ENCODE measurements at regions not wholly inside any gene's neighbourhood (a gene's known extent, or its start where the extent isn't known, plus 50 kb on each side); places are given as distances from the start of the nearest gene placed in this dataset.
"Not testable (repeated sequence)": the region's sequence is repeated elsewhere in the genome, so short reads cannot be mapped to it uniquely, and the experiment has no call there.

- DNase-seq, result no peak
Measured at GRCh38 chr10:3969876-3970666, 185.1 kb upstream of the KLF6 start.

DNA sequence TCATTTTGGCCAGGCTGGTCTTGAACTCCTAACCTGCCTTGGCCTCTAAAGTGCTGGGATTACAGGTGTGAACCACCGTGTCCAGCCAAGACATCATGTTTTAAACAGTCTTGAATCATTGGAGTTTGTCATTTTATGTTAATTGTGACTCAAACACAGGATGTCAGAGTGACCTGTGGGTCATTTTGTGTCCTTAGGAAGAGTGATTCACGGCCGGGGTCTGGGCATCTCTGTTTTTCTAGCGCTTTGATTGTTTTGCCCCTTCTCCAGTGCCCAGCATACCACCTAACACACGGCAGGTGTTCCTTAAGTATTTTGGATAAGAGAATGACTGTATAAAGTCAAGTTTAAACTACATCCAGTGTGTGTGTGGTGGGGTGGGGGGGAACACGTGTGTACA, 183.7 kb upstream of the KLF6 start:
- DNase-seq, result no peak

- no peak for DNase-seq
Measured at GRCh38 chr10:3964516-3964915, 179.5 kb upstream of the KLF6 start.

GRCh38 chr10:3963191-3963673, 178.2 kb upstream of the KLF6 start:
- DNase-seq, result no peak

GRCh38 chr10:3961082-3961481, 176.1 kb upstream of the KLF6 start:
- DNase-seq, result no peak

DNA sequence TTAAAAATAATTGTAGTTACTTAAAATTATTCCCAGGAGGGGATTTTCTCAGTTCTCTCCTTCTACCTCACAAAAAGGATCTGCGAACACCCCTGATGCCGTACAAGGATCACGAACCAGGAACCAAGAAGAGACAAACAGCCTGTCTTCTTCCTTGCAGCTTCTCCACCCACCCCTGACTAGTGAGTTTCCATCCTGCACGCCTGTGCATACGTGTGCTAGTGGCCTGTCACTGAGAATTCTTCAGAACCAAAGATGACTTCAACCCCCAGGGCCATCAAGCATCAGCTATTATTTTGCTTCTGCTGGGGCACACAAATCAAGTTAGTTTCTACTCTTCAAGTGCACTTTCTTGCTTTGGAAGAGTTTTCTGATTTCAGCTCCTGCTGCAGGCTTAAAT, 175.5 kb upstream of the KLF6 start:
- no peak for DNase-seq

GRCh38 chr10:3959370-3960325, 174.6 kb upstream of the KLF6 start:
- DNase-seq, result no peak

DNA sequence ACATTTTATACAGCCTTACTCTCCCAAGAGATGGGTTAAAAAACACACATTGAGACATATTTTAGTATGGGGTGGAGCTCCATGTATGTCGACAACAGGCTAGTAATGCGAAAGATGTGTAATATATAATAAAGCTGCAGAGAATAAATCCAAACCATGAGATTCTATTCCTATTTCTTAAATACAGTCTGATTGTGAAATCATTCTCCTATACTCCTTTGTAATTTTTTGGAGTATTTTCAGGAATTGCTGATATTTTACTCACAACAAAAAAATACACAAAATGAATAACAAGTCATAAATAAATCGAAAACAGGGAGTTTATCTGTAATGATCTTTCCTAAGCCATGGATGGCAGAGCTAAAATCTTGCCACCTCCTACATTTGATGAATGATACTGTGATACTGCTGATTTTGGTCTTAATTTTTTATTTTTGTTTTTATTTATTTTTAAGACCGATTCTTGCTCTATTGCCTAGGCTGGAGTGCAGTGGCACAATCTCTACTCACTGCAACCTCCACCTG, 173.5 kb upstream of the KLF6 start:
- no peak for DNase-seq

DNA sequence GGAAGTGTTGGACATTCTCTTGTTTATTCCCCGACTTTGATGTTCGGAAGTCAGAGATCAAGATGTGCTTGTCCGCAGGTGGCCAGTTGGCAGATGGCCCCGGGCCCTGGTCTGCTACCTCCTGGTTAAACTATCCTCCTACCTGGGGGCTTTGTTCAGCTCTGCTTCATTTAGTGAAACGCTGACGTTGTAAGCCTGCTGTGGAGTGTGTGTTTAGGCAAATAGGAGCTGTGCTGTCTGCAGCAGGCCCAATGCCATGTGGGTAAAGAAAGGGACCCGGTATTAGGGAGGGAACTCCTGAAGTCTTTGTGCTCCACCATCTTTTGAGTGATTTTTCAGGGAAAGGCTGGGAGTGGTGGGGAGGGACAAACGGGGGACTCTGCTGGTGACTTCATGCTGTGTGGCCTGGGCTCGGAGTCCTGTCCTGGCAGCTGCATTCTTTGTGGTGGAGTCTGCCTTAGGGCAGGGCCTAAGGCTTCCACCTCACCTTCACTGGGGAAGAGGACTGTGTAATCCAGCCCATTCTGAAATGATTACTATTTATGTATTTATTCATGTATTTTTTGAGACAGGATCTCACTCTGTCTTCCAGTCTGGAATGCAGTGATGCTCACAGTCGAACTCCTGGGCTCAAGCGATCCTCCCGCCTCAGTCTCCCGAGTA, 171.1 kb upstream of the KLF6 start:
- DNase-seq, result no peak

- no peak for DNase-seq
Measured at GRCh38 chr10:3955493-3955892, 170.5 kb upstream of the KLF6 start.

DNA sequence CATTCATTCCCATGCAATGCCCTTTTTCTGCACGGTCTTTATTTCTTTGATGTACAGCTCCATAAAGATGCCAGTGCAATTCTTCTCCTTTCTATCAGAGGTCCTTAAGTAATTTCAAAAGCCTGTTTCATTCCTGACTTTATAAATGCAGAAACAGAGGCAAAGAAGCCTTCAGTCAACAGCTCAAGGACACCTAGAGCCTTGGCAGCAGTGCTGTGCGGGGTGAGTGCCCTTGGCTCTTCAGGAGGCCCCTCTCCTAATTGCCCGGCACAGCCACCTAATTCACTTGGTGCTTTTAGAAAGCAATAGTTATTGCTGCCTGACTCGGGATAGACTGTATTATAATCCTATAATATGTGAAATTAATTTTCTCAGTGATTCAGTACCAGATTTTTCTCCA, 169.6 kb upstream of the KLF6 start:
- DNase-seq, result no peak

- DNase-seq, result not testable (repeated sequence)
Measured at GRCh38 chr10:3954007-3954406, 169.0 kb upstream of the KLF6 start.

DNA sequence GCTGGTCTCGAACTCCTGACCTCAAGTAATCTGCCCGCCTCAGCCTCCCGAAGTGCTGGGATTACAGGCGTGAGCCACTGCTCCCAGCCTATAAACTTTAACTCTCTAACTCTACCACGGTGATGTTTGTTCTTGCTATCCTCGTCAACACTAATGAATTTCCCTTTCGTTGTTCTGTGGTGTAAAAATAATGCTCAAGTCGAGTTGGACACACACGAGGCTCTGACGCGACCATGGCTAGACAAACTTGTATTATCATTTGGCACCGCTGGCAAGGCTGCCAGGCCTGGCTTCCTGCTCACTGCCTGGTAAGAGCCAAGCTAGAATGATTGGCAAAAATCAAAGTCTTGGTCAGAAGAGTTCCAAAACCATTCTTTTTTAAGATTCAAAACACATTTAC, 167.0 kb upstream of the KLF6 start:
- no peak for DNase-seq

- DNase-seq, result no peak
Measured at GRCh38 chr10:3950676-3951275, 165.8 kb upstream of the KLF6 start.

GRCh38 chr10:3949711-3950110, 164.7 kb upstream of the KLF6 start:
- no peak for DNase-seq

DNA sequence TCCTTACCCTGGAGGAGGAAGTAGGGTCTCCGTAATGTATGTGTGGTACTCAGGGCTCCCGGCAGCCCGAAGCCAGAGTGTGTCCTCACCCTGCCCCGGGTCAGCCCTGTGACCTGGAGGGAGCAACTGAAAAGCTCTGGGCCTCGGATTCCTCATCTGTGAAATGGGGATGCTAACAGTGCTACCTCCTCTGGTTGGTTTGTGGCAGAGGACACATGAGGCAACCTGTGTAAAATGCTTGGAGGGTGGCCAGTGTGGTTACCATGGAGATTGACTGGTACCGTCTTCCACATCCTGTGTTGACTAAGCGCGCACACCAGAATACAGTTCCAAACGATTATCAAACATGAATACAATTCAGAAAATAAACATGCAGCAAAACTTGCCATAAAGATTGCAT, 163.8 kb upstream of the KLF6 start:
- DNase-seq, result no peak

DNA sequence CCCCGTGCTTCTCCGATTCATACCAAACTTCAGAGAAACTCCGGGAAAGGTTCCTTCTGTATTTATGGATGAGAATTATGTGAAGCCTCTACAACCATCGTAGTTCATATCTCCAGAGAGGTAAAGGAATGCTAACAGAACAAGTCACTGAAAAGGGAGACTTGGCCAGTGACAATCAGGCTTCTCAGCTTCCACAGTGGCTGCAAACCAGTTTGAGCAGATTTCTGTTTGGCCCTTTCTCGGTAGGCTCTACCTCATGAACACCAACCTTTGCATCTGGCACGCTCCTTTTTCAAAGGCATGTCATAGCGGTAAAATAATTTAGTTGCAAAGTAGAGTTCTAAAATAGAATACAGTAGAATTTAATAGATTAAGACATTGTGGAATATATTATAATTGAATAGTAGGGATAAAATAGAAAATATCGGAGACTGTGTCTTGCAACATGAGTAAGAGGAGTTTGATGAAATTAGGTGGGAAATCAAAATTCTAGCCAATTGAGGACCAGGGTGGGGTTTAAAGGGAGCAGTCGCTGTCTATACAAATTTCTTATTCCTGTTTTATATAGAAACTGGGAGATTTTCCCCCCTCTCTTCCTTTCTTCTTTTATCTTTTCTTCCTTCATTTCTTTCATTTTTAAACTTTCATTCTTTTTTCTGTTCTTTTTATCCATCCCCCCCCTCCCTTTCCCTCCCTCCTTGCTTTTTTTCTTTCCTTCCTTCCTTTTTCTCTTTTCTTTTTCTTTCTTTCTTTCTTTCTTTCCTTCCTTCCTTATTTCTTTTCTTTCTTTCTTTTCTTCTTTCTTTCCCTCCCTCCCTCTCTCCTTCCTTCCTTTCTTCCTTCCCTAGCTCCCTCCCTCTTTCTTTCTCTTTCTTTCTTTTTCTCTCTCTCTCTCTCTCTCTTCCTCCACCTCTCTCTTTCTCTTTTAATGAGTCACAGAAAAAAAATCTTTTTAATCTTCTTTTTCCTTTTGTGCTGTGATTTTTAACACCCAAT, 161.5 kb upstream of the KLF6 start:
- DNase-seq, result no peak

- no peak for DNase-seq
Measured at GRCh38 chr10:3945026-3945425, 160.0 kb upstream of the KLF6 start.

- no peak for DNase-seq
Measured at GRCh38 chr10:3944591-3944990, 159.6 kb upstream of the KLF6 start.

DNA sequence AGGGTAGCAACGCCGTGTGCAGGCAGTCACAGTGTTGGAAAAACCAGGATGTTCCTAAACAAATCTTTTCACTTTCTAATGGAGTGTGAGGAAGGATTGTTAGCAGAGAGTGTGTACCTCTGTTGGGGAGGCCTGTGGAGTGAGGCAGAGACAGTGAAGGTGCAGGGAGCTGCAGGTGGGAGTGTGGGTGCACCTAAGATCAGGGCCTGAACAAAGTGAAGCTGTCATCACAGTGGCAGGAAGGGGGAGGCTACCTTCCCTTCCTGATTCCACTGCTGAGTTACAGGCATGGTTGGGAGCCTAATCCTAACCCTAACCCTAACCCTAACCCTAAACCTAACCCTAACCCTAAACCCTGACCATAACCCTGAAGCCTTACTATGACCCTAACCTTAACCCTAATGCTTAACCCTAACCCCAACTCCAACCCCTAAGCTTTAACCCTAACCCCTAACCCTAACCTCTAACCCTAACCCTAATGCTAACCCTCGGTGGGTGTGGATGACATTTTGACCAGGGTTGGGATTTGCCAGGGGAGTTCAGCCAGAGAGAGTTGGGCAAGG, 158.8 kb upstream of the KLF6 start:
- DNase-seq, result no peak

- DNase-seq, result no peak
Measured at GRCh38 chr10:3942937-3943489, 158.0 kb upstream of the KLF6 start.

All from activated CD4-positive, CD25-positive, alpha-beta regulatory T cell treated with anti-CD3 and anti-CD28 coated beads, Interleukin-2, amount 50 U/mL, for 72 hours (primary cell).